GM06990 (cell line): ENCODE measurements at regions not wholly inside any gene's neighbourhood (a gene's known extent, or its start where the extent isn't known, plus 50 kb on each side); places are given as distances from the start of the nearest gene placed in this dataset.

Source experiments
- DNase-seq: peaks from one replicate; pipeline ENCODE4 v3.0.0-alpha.2; 2011; ENCODE audit not compliant: insufficient read length; ENCODE audit errors: extremely low read depth
- H3K27me3 ChIP-seq: replicated peaks from 2 replicates; pipeline ENCODE4 v1.6.0; 2011; ENCODE audit warnings: low read length; ENCODE audit not compliant: control insufficient read depth, insufficient read depth
- H3K36me3 ChIP-seq: 2 replicates; pipeline ENCODE4 v1.5.1; 2011; ENCODE audit warnings: low read length; ENCODE audit not compliant: control insufficient read depth, insufficient read depth
- H3K4me3 ChIP-seq: replicated peaks from 2 replicates; pipeline ENCODE4 v1.5.1; 2011; ENCODE audit warnings: low read depth, mild to moderate bottlenecking, control low read depth, low read length
- CTCF ChIP-seq: IDR thresholded peaks from 2 replicates; pipeline ENCODE4 v1.5.1; 2011; ENCODE audit warnings: low read length, control low read depth, mild to moderate bottlenecking, inconsistent platforms; ENCODE audit not compliant: insufficient read depth, poor library complexity, severe bottlenecking

- H3K27me3 ChIP-seq: no peaks in the 10 kb centered on the region; the same call in 1 of the 2 replicates
- no peaks in the 10 kb centered on the region for H3K36me3 ChIP-seq
- no peak for DNase-seq
- H3K4me3 ChIP-seq: no peak overlapping the region
- TF ChIP-seq CTCF: no peak
These were observed 72.8 kb downstream of the CMPK2 start for GRCh38 chr2:6792883-6793282.

- Histone ChIP-seq H3K27me3 (no peaks in the 10 kb centered on the region; the same call in 1 of the 2 replicates), H3K36me3 (no peaks in the 10 kb centered on the region), H3K4me3 (no peak overlapping the region)
- DNase-seq: no peak
- no peak for TF ChIP-seq CTCF
These were observed 72.3 kb downstream of the CMPK2 start for GRCh38 chr2:6793371-6793770.

GRCh38 chr2:6793913-6794312 lies 71.8 kb downstream of the CMPK2 start:
- TF ChIP-seq CTCF: no peak

GRCh38 chr2:6794448-6794847 lies 71.3 kb downstream of the CMPK2 start:
- H3K27me3 ChIP-seq: no peaks in the 10 kb centered on the region; the same call in 1 of the 2 replicates
- no peaks in the 10 kb centered on the region for H3K36me3 ChIP-seq
- no peak for DNase-seq
- H3K4me3 ChIP-seq: no peak overlapping the region
- no peak for TF ChIP-seq CTCF

More at GRCh38 chr2:6793913-6794312, 71.8 kb downstream of the CMPK2 start:
- no peaks in the 10 kb centered on the region for H3K36me3 ChIP-seq
- H3K27me3 ChIP-seq: no peaks in the 10 kb centered on the region; the same call in 1 of the 2 replicates
- no peak overlapping the region for H3K4me3 ChIP-seq
- DNase-seq: no peak
